HL-60 (cell line): ENCODE measurements at regions not wholly inside any gene's neighbourhood (a gene's known extent, or its start where the extent isn't known, plus 50 kb on each side); places are given as distances from the start of the nearest gene placed in this dataset.
"Not testable (repeated sequence)": the region's sequence is repeated elsewhere in the genome, so short reads cannot be mapped to it uniquely, and the experiment has no call there.

Experiments used
- DNase-seq, 2 experiments: peaks; one replicate each; pipeline ENCODE4 v3.0.0-alpha.2; 2010 to 2020; ENCODE audit warnings: low read depth in 1 of 2, low spot score in 1 of 2
- H3K27ac ChIP-seq: fragments of 250-450 bp; sonication (Bioruptor Pico); replicated peaks from 2 replicates; pipeline ENCODE4 v1.5.1; 2020; ENCODE audit warnings: mild to moderate bottlenecking, moderate library complexity
- H3K27me3 ChIP-seq: fragments of 250-450 bp; sonication (Bioruptor Pico); 2 replicates; pipeline ENCODE4 v1.5.1; 2021; ENCODE audit warnings: mild to moderate bottlenecking, moderate library complexity; ENCODE audit not compliant: insufficient read depth, poor library complexity, severe bottlenecking
- H3K4me3 ChIP-seq: replicated peaks from 2 replicates; pipeline ENCODE4 v1.5.1; 2011; ENCODE audit warnings: mild to moderate bottlenecking, control low read depth, low read length; ENCODE audit not compliant: insufficient read depth
- GABPA ChIP-seq: IDR thresholded peaks from 2 replicates; pipeline ENCODE4 v1.6.1; 2012; ENCODE audit warnings: low read depth
- POLR2AphosphoS5 ChIP-seq: IDR thresholded peaks from 2 replicates; pipeline ENCODE4 v1.6.1; 2012; ENCODE audit warnings: low read depth
- SPI1 ChIP-seq: IDR thresholded peaks from 2 replicates; pipeline ENCODE4 v1.6.1; 2012; ENCODE audit warnings: low read depth, mild to moderate bottlenecking, borderline replicate concordance
- TF ChIP-seq, protein P1 (sequence below): IDR thresholded peaks from 2 replicates; pipeline ENCODE4 v1.6.1; 2012; ENCODE audit warnings: low read depth; ENCODE audit not compliant: insufficient replicate concordance
- TF ChIP-seq, protein P2 (sequence below): IDR thresholded peaks from one replicate; pipeline ENCODE4 v1.5.1; 2011; ENCODE audit warnings: low read length, control low read depth, inconsistent platforms; ENCODE audit not compliant: insufficient read depth

DNA sequence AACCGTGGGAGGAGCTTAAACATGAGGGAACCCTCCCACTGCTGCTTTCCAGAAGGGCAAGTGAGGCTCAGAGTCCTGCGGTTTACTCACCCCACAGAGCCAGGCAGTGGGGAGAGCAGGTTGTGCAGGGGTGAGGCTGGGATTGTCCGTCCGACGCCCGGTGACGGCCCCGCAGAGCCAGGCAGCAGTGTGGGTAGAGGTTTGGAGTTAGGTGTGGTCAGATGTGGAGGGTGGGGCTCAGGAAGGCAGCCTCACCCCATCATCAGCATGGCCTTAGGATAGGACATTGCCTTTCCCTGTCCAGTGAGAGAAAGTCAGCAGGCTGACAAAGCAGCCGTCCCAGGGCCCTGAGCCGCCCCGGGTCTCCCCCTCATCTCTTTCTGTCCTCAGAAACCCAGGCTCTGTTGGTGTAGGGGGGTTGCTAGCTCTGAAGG, 234.6 kb downstream of the DLL1 start:
- no peak for DNase-seq
- no peak overlapping the region for H3K27ac ChIP-seq
- no peaks in the 10 kb centered on the region for H3K27me3 ChIP-seq
- no peak overlapping the region for H3K4me3 ChIP-seq
- TF ChIP-seq GABPA (no peak), SPI1 (no peak), POLR2AphosphoS5 (no peak)
- TF ChIP-seq, protein P1, sequence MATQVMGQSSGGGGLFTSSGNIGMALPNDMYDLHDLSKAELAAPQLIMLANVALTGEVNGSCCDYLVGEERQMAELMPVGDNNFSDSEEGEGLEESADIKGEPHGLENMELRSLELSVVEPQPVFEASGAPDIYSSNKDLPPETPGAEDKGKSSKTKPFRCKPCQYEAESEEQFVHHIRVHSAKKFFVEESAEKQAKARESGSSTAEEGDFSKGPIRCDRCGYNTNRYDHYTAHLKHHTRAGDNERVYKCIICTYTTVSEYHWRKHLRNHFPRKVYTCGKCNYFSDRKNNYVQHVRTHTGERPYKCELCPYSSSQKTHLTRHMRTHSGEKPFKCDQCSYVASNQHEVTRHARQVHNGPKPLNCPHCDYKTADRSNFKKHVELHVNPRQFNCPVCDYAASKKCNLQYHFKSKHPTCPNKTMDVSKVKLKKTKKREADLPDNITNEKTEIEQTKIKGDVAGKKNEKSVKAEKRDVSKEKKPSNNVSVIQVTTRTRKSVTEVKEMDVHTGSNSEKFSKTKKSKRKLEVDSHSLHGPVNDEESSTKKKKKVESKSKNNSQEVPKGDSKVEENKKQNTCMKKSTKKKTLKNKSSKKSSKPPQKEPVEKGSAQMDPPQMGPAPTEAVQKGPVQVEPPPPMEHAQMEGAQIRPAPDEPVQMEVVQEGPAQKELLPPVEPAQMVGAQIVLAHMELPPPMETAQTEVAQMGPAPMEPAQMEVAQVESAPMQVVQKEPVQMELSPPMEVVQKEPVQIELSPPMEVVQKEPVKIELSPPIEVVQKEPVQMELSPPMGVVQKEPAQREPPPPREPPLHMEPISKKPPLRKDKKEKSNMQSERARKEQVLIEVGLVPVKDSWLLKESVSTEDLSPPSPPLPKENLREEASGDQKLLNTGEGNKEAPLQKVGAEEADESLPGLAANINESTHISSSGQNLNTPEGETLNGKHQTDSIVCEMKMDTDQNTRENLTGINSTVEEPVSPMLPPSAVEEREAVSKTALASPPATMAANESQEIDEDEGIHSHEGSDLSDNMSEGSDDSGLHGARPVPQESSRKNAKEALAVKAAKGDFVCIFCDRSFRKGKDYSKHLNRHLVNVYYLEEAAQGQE: no peak
- TF ChIP-seq, protein P2, sequence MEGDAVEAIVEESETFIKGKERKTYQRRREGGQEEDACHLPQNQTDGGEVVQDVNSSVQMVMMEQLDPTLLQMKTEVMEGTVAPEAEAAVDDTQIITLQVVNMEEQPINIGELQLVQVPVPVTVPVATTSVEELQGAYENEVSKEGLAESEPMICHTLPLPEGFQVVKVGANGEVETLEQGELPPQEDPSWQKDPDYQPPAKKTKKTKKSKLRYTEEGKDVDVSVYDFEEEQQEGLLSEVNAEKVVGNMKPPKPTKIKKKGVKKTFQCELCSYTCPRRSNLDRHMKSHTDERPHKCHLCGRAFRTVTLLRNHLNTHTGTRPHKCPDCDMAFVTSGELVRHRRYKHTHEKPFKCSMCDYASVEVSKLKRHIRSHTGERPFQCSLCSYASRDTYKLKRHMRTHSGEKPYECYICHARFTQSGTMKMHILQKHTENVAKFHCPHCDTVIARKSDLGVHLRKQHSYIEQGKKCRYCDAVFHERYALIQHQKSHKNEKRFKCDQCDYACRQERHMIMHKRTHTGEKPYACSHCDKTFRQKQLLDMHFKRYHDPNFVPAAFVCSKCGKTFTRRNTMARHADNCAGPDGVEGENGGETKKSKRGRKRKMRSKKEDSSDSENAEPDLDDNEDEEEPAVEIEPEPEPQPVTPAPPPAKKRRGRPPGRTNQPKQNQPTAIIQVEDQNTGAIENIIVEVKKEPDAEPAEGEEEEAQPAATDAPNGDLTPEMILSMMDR: no peak

DNA sequence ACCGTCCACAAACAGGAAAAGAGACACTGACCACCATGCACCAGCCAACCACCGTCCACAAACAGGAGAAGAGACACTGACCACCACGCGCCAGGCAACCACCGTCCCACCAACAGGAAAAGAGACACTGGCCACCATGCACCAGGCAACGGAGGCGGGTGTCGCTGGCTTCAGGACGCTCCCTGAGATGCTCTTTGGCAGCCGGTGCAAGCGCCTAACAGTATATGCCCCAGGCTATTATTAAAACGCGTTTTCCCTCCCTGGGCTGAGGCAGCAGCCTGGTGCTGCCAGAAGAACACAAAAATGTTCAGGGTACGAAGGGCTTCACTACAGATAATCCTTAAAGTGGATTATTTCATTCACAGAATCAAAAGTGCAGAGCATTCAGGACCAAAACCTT, 235.1 kb downstream of the DLL1 start:
- not testable (repeated sequence) for H3K27ac ChIP-seq, H3K27me3 ChIP-seq, DNase-seq, H3K4me3 ChIP-seq

DNA sequence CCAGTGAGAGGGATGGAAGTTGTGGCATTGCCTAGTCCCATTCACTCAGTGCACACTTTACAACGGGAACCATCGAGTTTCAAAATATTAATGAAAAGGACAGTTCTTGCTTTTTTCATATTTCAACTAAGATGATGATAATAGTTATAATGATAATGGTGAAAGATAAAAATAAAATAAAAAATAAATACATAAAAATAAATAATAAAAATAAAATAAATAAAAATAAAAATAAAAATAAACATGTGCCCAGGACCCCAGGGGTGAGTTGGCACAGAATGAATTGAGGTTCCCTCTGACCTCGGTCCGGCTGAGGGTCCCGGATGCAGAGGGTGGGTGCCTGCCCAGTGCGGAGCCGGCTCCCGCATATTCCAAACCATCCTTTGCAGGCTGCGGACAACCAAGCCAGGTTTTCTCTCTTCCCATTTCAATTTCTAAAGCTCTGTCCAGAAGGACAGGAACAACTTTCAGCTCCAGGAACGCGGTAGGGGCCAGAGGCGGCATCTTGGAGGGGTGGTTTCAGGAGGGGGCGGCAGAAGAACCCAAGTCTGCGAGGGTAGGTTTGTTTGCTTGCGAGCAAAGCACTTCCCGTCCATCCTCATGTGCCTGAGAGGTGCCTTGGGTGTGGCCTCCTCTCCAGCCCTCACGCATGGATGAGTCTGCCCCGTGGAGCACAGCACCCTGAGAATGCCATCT, 236.8 kb downstream of the DLL1 start:
- H3K27me3 ChIP-seq: no peaks in the 10 kb centered on the region
- H3K27ac ChIP-seq: no peak overlapping the region
- TF ChIP-seq SPI1 (no peak), POLR2AphosphoS5 (no peak), GABPA (no peak)
- TF ChIP-seq, protein P2: no peak
- TF ChIP-seq, protein P1: no peak
- H3K4me3 ChIP-seq: no peak overlapping the region
- DNase-seq: no peak

DNA sequence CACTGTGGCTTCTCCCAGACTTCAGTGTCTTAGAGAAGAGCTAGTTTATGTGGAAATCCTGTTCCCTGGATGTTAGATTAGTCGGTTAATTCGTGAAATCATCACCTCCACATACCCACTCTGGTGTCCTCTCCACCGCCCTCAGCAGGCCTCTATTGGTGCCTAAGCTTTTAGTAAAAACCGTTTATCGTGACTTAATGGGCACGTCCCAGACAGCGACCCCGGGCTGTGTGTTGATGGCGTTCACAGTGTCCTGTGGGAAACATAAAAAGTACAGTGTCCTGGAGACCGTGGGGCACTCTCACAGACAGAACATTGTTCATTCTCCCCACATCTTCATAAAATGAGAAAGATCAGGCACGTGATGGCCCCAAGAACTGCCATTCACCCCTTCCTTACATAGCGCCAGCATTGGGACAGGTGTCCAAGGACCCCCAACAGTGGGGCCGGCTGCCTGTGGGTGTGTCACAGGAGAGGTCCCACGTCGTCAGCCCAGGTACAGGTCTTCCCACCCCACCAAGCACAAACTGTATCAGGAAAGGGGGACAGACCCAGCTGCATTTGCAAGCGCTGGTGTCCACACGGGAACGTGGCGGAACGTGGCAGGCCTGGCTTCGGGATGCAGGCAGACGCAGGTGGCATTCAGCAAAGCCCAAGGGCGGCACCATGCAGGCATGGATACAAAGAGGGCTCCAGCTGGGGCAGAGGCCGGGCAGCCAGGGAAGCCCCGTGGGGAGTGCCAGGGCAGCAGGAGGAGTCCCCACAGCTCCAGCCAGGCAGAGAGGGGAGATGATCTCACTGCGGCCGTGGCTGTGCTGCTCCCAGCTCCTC, 237.7 kb downstream of the DLL1 start:
- no peak overlapping the region for H3K27ac ChIP-seq
- DNase-seq: no peak
- TF ChIP-seq POLR2AphosphoS5: no peak
- TF ChIP-seq GABPA: no peak
- TF ChIP-seq SPI1: no peak
- TF ChIP-seq, protein P1: no peak
- TF ChIP-seq, protein P2: no peak
- no peaks in the 10 kb centered on the region for H3K27me3 ChIP-seq
- H3K4me3 ChIP-seq: no peak overlapping the region
